ENCODE measurements at regions not wholly inside any gene's neighbourhood (a gene's known extent, or its start where the extent isn't known, plus 50 kb on each side); places are given as distances from the start of the nearest gene placed in this dataset.

GRCh38 chr6:33507261-33507660, 52.9 kb downstream of the ZBTB9 start:
- Histone ChIP-seq H3K4me1 (ENCODE audit: control insufficient read depth in 1 of 2, insufficient read depth in 2 of 2, low read length in 2 of 2) (0 out of 4 replicates have a peak, but pooled peaks cover 0 to 2% of the 10 kb centered on the region in 2 experiments), H3K27ac (ENCODE audit: low read depth, low read length) (no peak overlapping the region), H3K9me3 (ENCODE audit: control insufficient read depth in 1 of 2, insufficient read depth in 1 of 2, low read depth in 1 of 2, low read length in 2 of 2) (no peaks in the 10 kb centered on the region), H3K4me2 (ENCODE audit: low read length) (no peak overlapping the region), H3K9ac (ENCODE audit: low read length) (no peak overlapping the region), H3K79me2 (ENCODE audit: insufficient read depth, low read length) (no peaks in the 10 kb centered on the region), H3K4me3 (replicated peaks in 1 of 2; ENCODE audit: low read depth in 1 of 2, low read length in 2 of 2) (no peak overlapping the region), H3K27me3 (ENCODE audit: insufficient read depth, low read length) (no peaks in the 10 kb centered on the region), H3K9me2 (ENCODE audit: insufficient read depth) (no peaks in the 10 kb centered on the region), H4K20me1 (ENCODE audit: insufficient read depth) (no peaks in the 10 kb centered on the region), H2AFZ (ENCODE audit: low read depth, low read length, poor library complexity, severe bottlenecking) (no peak overlapping the region), H3K36me3 (ENCODE audit: control insufficient read depth in 1 of 2, insufficient read depth in 2 of 2, low read length in 2 of 2) (no peaks in the 10 kb centered on the region)
- intact Hi-C loops (cut with micrococcal nuclease) = no loop called here
- ChIA-PET POLR2A (interaction anchor here (0.7 kb wide), 1 partner anchor 100 kb away, joined by 3 read pairs; no protein-coding TSS in a partner anchor), CTCF (no interaction called here), RAD21 (ENCODE audit: low non-redundant PET in 1 of 2, low total read pairs in 2 of 2, uncharacterized antibody in 2 of 2, unreplicated experiment in 2 of 2) (no interaction called here)
- no peak for TF ChIP-seq FOSL1 (IDR thresholded peaks at IDR 0.05; ENCODE audit: low read depth)
- TF ChIP-seq POLR2AphosphoS5 (IDR thresholded peaks at IDR 0.05; ENCODE audit: low read depth, low read length) = no peak
- TF ChIP-seq CTCF (IDR thresholded peaks at IDR 0.05 in 2 of 3, conservative IDR thresholded peaks at IDR 0.05 in 1 of 3; ENCODE audit: borderline replicate concordance in 1 of 3, insufficient read depth in 1 of 3, low read depth in 2 of 3, low read length in 2 of 3) = no peak
- TF ChIP-seq SP1 (IDR thresholded peaks at IDR 0.05; ENCODE audit: low read depth) = no peak
- BruUV-seq (replicated peaks) = no TSS peak
- ATAC-seq (no peak), DNase-seq (ENCODE audit: low read depth, low spot score) (no peak)

- H3K9me3 ChIP-seq (ENCODE audit: control insufficient read depth in 1 of 2, insufficient read depth in 1 of 2, low read depth in 1 of 2, low read length in 2 of 2) = no peaks in the 10 kb centered on the region
- no peak overlapping the region for H2AFZ ChIP-seq (ENCODE audit: low read depth, low read length, poor library complexity, severe bottlenecking)
- no peak for ATAC-seq
- 0 out of 4 replicates have a peak, but pooled peaks cover 0 to 2% of the 10 kb centered on the region in 2 experiments for H3K4me1 ChIP-seq (ENCODE audit: control insufficient read depth in 1 of 2, insufficient read depth in 2 of 2, low read length in 2 of 2)
- ChIA-PET RAD21 (ENCODE audit: low non-redundant PET in 1 of 2, low total read pairs in 2 of 2, uncharacterized antibody in 2 of 2, unreplicated experiment in 2 of 2) (no interaction called here), POLR2A (no interaction called here), CTCF (no interaction called here)
- no TSS peak for BruUV-seq (replicated peaks)
- DNase-seq (ENCODE audit: low read depth, low spot score) = no peak
- no peaks in the 10 kb centered on the region for H3K27me3 ChIP-seq (ENCODE audit: insufficient read depth, low read length)
- no peaks in the 10 kb centered on the region for H3K79me2 ChIP-seq (ENCODE audit: insufficient read depth, low read length)
- no peak overlapping the region for H3K9ac ChIP-seq (ENCODE audit: low read length)
- H3K4me2 ChIP-seq (ENCODE audit: low read length) = no peak overlapping the region
- H3K9me2 ChIP-seq (ENCODE audit: insufficient read depth) = no peaks in the 10 kb centered on the region
- H3K27ac ChIP-seq (ENCODE audit: low read depth, low read length) = no peak overlapping the region
- no peaks in the 10 kb centered on the region for H4K20me1 ChIP-seq (ENCODE audit: insufficient read depth)
- intact Hi-C loops (cut with micrococcal nuclease) = no loop called here
- no peak overlapping the region for H3K4me3 ChIP-seq (replicated peaks in 1 of 2; ENCODE audit: low read depth in 1 of 2, low read length in 2 of 2)
- no peaks in the 10 kb centered on the region for H3K36me3 ChIP-seq (ENCODE audit: control insufficient read depth in 1 of 2, insufficient read depth in 2 of 2, low read length in 2 of 2)
- TF ChIP-seq EZH2 (IDR thresholded peaks at IDR 0.05) = no peak
- no peak for TF ChIP-seq ZBTB33 (IDR thresholded peaks at IDR 0.05; ENCODE audit: extremely low read depth, insufficient replicate concordance, low read length)
- TF ChIP-seq REST (IDR thresholded peaks at IDR 0.05; ENCODE audit: low read depth) = no peak
- no peak for TF ChIP-seq POLR2AphosphoS5 (IDR thresholded peaks at IDR 0.05; ENCODE audit: low read depth, low read length)
- TF ChIP-seq POLR2A (IDR thresholded peaks at IDR 0.05; ENCODE audit: borderline replicate concordance, extremely low read depth, insufficient read depth, insufficient read length) = no peak
- TF ChIP-seq SRF (IDR thresholded peaks at IDR 0.05; ENCODE audit: low read depth) = no peak
- TF ChIP-seq SP1 (IDR thresholded peaks at IDR 0.05; ENCODE audit: low read depth) = no peak
Measured at GRCh38 chr6:33508935-33509926, 54.9 kb downstream of the ZBTB9 start.
